HG03139 (cell line): ENCODE measurements at regions not wholly inside any gene's neighbourhood (a gene's known extent, or its start where the extent isn't known, plus 50 kb on each side); places are given as distances from the start of the nearest gene placed in this dataset.

ENCODE experiments used
- ATAC-seq: cut with Tn5 transposase; IDR thresholded peaks from one replicate; pipeline ENCODE4 v1.9.1; 2021; ENCODE audit not compliant: unreplicated experiment

DNA sequence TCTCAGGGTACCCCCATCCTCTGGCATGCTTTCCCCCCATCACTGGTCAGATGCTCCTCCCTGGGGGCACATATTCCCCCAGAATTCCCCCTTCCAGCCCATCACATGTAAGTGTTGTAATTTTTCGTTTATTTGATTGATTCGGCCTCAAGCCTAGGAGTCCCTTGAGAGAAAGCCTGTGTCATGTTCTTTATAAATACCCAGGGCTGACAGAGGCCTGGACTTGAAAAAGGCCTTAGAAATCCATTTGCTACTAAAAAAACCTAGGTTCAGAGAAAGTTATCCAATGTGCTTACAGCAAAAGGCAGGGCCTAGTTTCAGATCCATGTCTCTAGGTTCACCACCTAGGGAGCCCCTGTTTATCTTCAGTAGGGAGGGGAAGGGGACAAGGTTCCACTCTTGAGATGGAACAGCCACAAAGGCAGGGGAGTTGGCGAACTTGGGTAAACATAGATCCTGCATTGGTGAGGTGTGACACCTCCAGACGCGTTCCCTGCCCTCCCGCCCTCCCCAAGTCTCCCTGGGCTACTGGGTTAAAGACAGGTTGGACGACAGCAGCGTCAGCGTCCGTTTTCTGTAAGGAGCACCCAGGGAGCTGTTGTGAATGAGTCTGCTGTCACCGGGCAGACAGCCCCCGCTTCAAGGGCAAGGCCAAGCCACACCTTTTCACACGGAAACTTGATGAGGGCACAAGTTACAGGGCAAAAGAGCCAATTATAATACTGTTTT lies 147.8 kb downstream of the EN1 start:
- no peak for ATAC-seq

GRCh38 chr2:118698564-118698963 lies 148.9 kb downstream of the EN1 start:
- no peak for ATAC-seq

DNA sequence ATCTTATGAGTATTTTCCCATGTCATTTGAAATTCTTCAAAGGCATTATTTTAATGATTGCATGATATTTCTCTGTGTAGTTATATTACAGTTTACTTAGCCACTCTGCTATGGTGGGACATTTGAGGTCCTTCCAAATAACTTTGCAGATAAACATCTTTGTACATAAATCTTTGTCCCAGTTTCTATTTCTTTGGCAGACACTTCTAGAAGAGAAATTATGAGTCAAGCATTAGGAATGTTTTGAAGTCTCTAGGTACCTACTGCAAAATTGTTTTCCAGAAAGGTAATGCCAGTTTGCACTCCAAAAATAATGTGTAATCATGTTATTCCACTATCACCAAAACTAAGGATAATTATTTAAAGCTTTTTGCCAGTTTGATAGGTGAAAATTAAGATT lies 149.7 kb downstream of the EN1 start:
- ATAC-seq = no peak

DNA sequence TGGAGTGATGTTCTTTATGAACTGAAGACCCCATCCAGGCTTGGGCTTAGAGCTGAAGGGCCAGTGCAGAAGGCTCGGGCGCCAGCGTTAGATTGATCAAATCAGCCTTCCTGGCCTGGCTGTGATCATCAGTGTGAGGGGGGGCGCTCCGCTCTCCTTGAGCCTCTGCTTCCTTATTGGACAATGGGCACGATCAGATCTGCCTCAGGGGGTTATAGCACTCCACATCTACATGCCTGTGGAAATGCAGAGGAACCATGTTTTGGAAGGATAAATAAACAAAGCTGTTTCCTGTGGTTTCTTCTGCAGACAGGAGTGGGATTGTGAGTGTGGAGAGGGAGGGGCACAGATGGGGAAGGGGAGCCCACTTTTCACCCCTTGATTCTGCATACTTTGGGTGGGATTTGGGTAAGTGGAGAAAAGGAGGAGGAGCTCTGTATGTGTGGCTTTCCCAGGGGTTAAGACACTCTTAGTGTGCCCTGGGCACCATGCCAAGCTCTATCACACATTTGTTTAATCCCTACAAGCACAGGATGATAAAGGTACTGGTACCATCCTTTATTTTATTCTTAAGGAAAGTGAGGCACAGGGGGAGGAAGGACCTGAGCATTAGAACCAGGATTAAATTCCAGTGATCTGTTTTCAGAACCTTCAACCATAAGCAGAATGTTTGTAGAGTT lies 150.5 kb downstream of the EN1 start:
- no peak for ATAC-seq

GRCh38 chr2:118693287-118693822 lies 154.1 kb downstream of the EN1 start:
- no peak for ATAC-seq

GRCh38 chr2:118689874-118690273 lies 157.6 kb downstream of the EN1 start:
- no peak for ATAC-seq

DNA sequence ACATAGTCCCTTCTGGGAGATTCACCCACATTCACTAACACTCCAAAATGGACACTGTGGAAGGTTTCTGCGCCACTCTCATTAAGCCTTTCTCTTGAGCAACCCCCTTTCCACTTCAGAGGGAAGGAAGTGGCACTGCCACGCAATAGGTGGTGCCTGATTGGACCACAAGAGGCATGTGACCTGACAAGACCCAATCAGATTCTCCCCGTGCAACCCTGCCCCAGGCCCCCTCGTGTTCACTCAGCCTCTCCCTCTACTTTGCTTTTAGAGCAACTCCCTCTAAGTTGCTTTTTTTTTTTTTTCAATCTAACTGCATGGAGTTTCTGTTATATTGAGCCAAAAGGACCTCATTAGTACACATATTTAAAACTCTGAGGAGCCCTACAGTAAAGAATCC lies 158.0 kb downstream of the EN1 start:
- ATAC-seq = no peak

DNA sequence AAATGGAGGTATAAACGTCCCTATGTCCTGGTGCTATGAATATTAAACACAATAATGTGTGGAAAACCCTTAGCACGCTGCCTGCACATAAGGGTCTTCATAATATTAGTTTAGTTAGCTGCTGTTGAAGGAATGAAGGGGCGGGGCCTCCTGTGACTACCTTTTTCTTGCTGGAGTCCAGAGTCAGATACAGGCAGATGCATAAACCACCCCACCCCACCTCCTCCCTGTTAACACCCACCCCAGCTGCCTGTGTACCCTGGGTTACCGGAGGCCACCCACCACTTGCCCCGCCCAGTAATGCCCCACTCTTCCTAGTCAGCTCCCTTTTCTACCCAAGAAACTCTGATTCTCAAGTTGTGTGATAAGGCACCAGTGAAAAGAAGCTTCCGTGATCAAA lies 158.4 kb downstream of the EN1 start:
- no peak for ATAC-seq

DNA sequence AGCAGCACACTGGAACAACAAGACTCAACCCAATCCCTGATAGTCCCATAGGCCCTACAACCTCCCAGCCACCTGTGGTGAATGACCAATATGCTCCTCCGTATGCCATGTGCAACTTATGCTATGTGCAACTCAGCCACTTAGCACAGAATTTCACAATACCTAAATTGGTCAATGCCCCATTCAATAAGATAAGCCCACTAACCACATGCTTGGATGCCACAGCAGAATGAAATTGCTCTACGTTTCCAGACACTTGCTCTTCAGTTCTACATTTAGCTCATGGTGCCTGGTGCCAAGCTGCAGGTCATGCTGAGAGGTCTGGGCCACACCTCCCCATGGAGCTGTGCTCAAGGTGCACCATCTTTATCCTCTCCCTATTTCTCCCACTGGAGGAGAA lies 159.8 kb downstream of the EN1 start:
- ATAC-seq = no peak

- ATAC-seq = no peak
These were observed 160.3 kb downstream of the EN1 start for GRCh38 chr2:118687192-118687591.

DNA sequence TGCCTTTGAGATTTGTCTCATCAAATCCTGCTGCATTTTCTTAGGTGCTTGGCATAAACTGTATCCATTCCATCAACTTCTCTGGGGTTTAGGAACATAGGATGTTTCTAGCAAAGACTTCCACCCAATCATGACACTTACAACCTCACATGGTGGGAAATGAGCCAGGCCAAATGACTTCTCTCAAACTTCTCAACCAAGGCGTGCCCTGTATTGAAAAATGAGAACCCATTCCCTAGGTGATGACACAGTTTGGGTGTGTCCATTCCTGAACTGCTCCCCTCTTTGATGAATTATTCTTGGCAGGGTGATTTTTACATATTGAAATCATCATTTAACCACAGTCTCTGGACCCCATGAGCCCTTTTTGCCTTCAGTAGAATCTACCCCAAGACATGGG lies 161.1 kb downstream of the EN1 start:
- no peak for ATAC-seq

DNA sequence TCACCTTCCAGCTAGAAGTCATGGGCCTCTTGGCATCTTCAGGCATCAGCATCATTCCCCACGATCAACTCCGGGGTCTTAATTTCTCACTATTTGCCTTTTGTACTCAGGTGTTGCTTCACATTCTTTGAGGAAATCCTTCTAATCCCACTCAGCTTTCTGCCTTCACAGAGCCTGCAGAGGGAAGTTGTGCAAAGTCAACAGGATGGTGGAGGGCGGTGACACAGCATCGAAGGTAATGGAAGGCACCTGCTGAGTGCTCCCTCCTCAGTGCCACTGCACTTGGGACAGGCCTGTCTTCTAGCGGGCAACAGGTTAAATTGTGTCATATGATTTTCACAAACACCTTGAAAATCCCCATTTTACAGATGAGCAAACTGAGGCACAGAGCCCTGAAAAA lies 164.0 kb downstream of the EN1 start:
- ATAC-seq = no peak

- ATAC-seq = no peak
These were observed 168.5 kb downstream of the EN1 start for GRCh38 chr2:118678985-118679384.

DNA sequence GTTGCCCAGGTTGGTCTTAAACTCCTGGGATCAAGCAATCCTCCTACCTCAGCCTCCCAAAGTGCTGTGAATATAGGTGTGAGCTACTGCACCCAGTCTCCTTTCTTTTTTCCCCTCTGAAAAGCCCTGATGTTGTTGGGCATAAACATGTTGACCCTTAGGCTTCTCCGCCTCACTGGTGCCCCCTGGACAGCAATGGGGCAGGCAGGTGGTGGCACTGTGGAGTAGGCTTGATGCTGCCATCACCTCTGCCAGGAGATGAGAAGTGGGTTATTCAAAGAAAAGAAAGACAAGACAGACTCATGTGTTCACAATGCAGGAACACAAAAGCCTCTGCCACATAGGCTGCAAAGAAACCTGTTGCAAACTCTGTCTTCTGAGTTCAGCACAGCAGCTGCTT lies 169.9 kb downstream of the EN1 start:
- no peak for ATAC-seq

DNA sequence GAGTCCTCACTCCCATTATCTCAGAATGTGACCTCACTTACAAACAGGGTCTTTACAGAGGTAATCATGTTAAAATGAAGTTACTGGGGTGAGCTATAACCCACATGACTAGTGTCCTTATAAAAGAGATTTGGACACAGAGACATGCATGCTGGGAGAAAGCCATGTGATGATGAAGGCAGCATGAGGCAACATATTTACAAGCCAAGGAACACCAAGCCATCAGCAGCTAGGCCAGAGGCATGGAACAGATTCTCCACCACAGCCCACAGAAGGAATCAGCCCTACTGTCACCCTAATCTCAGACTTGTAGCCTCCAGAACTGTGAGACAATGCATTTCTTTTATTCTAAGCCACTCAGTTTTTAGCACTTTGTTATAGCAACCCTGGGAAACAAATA lies 171.9 kb downstream of the EN1 start:
- ATAC-seq = no peak

DNA sequence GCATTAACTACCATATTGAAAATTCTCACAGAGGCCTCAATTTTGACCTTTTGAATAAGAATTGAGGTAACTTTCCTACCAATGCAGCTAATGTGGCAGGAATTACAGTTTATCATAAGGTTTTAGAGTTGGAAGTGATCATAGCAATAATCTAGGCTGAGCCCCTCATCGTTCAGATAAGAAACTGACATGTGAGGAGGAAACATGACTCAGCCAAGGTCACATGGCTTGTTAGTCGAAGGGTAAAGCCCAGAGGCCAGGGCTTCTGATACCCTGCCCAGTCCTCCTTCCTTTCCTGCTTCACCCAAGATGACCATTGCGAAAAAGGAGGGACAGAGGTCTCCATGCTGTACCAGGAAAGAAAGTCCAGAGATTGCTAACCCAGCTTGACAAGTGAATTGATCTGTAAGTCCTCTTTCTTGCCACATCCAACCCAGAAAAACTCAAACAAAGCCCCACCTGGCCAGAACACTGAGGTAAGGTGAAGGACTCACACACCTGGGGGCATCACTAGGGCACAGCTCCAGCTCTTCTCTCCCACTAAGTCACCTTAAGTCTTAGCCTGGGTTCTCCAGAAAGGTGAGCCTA lies 174.8 kb downstream of the EN1 start:
- ATAC-seq = no peak

DNA sequence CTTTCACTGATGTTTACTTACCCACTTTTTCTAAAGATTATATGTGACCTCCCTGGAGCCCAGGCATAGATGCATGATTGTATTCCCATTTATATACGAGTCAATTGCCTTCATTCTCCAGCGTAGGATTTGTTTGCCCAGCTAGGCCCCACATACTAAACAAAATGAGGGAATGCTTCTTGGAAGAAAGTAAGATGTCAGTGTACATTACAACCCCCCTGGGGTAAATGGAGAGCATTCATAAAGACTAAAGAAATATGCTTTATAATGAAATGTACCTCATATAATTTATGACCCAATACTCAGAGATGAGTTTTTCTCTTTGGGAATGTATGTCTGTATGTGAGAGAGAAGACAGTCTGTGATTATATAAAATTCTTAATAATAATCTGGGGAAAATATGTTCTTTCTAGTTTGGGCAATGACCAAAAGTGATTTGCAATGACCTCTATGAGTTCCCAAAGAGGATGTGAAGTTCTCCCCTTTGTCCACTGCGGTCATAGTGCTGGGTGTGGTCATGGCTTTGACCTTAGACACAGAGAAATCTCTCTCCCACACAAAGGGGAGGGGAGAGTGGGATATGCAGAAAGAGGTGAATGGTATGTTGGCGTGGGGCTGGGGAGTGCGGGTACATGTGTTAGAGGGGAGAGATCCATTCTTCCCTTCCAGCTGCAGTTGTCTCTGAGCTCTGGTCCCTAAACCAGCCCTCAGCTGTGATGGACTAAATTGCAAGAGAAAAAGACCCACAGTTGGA lies 175.6 kb downstream of the EN1 start:
- no peak for ATAC-seq

GRCh38 chr2:118670838-118671237 lies 176.6 kb downstream of the EN1 start:
- no peak for ATAC-seq

- no peak for ATAC-seq
These were observed 177.2 kb downstream of the EN1 start for GRCh38 chr2:118670276-118670675.

DNA sequence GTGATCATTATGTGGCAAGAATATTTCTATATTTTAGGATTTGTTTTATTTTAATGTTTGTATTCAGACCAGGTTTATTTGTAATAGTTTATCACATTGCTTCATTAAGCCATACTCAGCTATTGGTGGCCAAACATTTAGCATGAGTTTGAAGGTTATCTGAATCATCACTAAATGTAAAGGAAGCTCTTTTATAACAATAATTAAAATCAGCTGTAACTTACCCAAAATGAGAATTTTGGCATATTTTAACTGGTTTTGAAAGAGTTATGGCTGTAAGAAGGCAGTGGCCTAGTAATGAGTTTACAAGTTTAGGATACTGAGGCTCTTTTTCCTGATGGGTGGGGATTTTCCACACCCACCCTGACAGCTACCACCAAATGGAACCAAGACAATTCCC lies 177.8 kb downstream of the EN1 start:
- ATAC-seq = no peak
